SK-N-SH (cell line): ENCODE measurements at regions not wholly inside any gene's neighbourhood (a gene's known extent, or its start where the extent isn't known, plus 50 kb on each side); places are given as distances from the start of the nearest gene placed in this dataset.

Source experiments
- CTCF ChIA-PET: fragments of 300-600, 350-600 bp; formaldehyde crosslinking; extraction: SDS; loops from one replicate; lab custom pipeline; 2021; lab: Yijun Ruan, JAX
- POLR2A ChIA-PET: fragments of 350-600 bp; sonication (Branson Sonifier 250); formaldehyde crosslinking; extraction: SDS; loops from one replicate; lab custom pipeline; 2020; ENCODE audit warnings: antibody characterized with exemption, inconsistent platforms; lab: Yijun Ruan, JAX
- DNase-seq: peaks from one replicate; pipeline ENCODE4 v3.0.0; 2012
- H2AFZ ChIP-seq: fragments of 200-600 bp; sonication (generic); 2 replicates; pipeline ENCODE4 v1.8.1; 2016; ENCODE audit warnings: antibody characterized with exemption, mild to moderate bottlenecking, low read depth
- H3F3A ChIP-seq: fragments of 200-600 bp; sonication (generic); replicated peaks from 2 replicates; pipeline ENCODE3; 2016; ENCODE audit warnings: antibody characterized with exemption, mild to moderate bottlenecking; ENCODE audit not compliant: insufficient read depth
- H3K27ac ChIP-seq, 2 experiments: fragments of 200-500 bp in 1 of 2; fragments of 200-600 bp in 1 of 2; sonication (Bioruptor generic) in 1 of 2; sonication (generic), shearing (Covaris generic) in 1 of 2; 2 replicates each; pipeline versions ENCODE4 v1.5.1 to v1.6.1; 2014 to 2016; ENCODE audit warnings: low read depth in 2 of 2, inconsistent platforms in 1 of 2, low read length in 1 of 2, mild to moderate bottlenecking in 1 of 2, mixed read lengths in 1 of 2
- H3K27me3 ChIP-seq: fragments of 200-600 bp; sonication (generic), shearing (Covaris generic); 2 replicates; pipeline ENCODE4 v1.6.1; 2016; ENCODE audit warnings: mixed run types; ENCODE audit not compliant: insufficient read depth
- H3K36me3 ChIP-seq, 2 experiments: fragments of 200-500 bp in 1 of 2; fragments of 200-600 bp in 1 of 2; sonication (Bioruptor generic) in 1 of 2; sonication (generic) in 1 of 2; replicated peaks in 1 of 2; 2 replicates each; pipeline versions ENCODE3 to v1.5.1; 2014 to 2016; ENCODE audit warnings: low read length in 1 of 2, mild to moderate bottlenecking in 1 of 2; ENCODE audit not compliant: insufficient read depth in 2 of 2, control insufficient read depth in 1 of 2
- H3K4me1 ChIP-seq, 2 experiments: fragments of 200-500 bp in 1 of 2; fragments of 200-600 bp in 1 of 2; sonication (Bioruptor generic) in 1 of 2; sonication (generic), shearing (Covaris generic) in 1 of 2; 2 replicates each; pipeline versions ENCODE4 v1.5.1 to v1.6.1; 2014 to 2016; ENCODE audit warnings: low read depth in 1 of 2, low read length in 1 of 2, mixed run types in 1 of 2; ENCODE audit not compliant: insufficient read depth in 2 of 2, control insufficient read depth in 1 of 2
- H3K4me2 ChIP-seq: fragments of 200-600 bp; sonication (generic), shearing (Covaris generic); 2 replicates; pipeline ENCODE4 v1.6.1; 2017; ENCODE audit warnings: mixed run types
- H3K4me3 ChIP-seq, 2 experiments: fragments of 200-500 bp in 1 of 2; fragments of 200-600 bp in 1 of 2; sonication (Bioruptor generic) in 1 of 2; sonication (generic), shearing (Covaris generic) in 1 of 2; 2 replicates each; pipeline versions ENCODE4 v1.5.1 to v1.8.1; 2014 to 2016; ENCODE audit warnings: low read depth in 2 of 2, inconsistent platforms in 1 of 2, low read length in 1 of 2, mild to moderate bottlenecking in 1 of 2, mixed read lengths in 1 of 2, moderate library complexity in 1 of 2
- H3K79me2 ChIP-seq: fragments of 200-600 bp; sonication (generic); 2 replicates; pipeline ENCODE4 v1.8.1; 2017; ENCODE audit warnings: mild to moderate bottlenecking; ENCODE audit not compliant: insufficient read depth
- H3K9ac ChIP-seq: fragments of 200-600 bp; sonication (generic); 2 replicates; pipeline ENCODE4 v1.6.1; 2017; ENCODE audit warnings: mixed run types
- H3K9me2 ChIP-seq: fragments of 200-600 bp; sonication (generic); 2 replicates; pipeline ENCODE4 v1.6.1; 2017; ENCODE audit warnings: mixed run types
- H3K9me3 ChIP-seq: fragments of 200-600 bp; sonication (generic); 2 replicates; pipeline ENCODE4 v1.6.1; 2017; ENCODE audit warnings: mixed run types, mild to moderate bottlenecking, moderate library complexity
- H4K20me1 ChIP-seq: fragments of 200-600 bp; sonication (generic); 2 replicates; pipeline ENCODE4 v1.6.1; 2017; ENCODE audit warnings: mild to moderate bottlenecking, mixed run types; ENCODE audit not compliant: insufficient read depth
- CTCF ChIP-seq: fragments of 200-600 bp; sonication (generic); IDR thresholded peaks from 2 replicates; pipeline ENCODE4 v1.6.1; 2017; ENCODE audit warnings: antibody characterized with exemption, mild to moderate bottlenecking, moderate library complexity
- ELF1 ChIP-seq: IDR thresholded peaks from 2 replicates; pipeline ENCODE4 v1.4.0; 2012
- EP300 ChIP-seq, 2 experiments: IDR thresholded peaks; 2 replicates each; pipeline versions ENCODE4 v1.4.0 to v1.6.1; 2012; ENCODE audit warnings: borderline replicate concordance in 1 of 2, low read depth in 1 of 2, low read length in 1 of 2
- FOSL2 ChIP-seq: IDR thresholded peaks from 2 replicates; pipeline ENCODE4 v1.4.0; 2012; ENCODE audit warnings: low read depth, mild to moderate bottlenecking, moderate library complexity, borderline replicate concordance
- FOXM1 ChIP-seq: IDR thresholded peaks from 2 replicates; pipeline ENCODE4 v1.4.0; 2012; ENCODE audit warnings: low read depth, mild to moderate bottlenecking
- GABPA ChIP-seq: IDR thresholded peaks from 2 replicates; pipeline ENCODE4 v1.4.0; 2012; ENCODE audit warnings: low read depth, mild to moderate bottlenecking
- IRF3 ChIP-seq: fragments of 150-350 bp; IDR thresholded peaks from 2 replicates; pipeline ENCODE4 v1.6.1; 2016; ENCODE audit warnings: mild to moderate bottlenecking, low read depth, low read length
- JUND ChIP-seq: IDR thresholded peaks from 2 replicates; pipeline ENCODE4 v1.4.0; 2012
- MAX ChIP-seq: IDR thresholded peaks from 2 replicates; pipeline ENCODE4 v1.4.0; 2012; ENCODE audit warnings: low read depth
- NRF1 ChIP-seq: IDR thresholded peaks from 2 replicates; pipeline ENCODE4 v1.6.1; 2012; ENCODE audit warnings: low read depth, mild to moderate bottlenecking, low read length
- POLR2AphosphoS5 ChIP-seq: IDR thresholded peaks from 2 replicates; pipeline ENCODE4 v1.6.1; 2012; ENCODE audit warnings: low read depth, low read length
- RAD21 ChIP-seq: IDR thresholded peaks from 2 replicates; pipeline ENCODE4 v1.6.1; 2012; ENCODE audit warnings: mild to moderate bottlenecking, low read length
- REST ChIP-seq: IDR thresholded peaks from 2 replicates; pipeline ENCODE4 v1.6.1; 2012; ENCODE audit warnings: mild to moderate bottlenecking, low read depth, low read length, moderate library complexity
- RFX5 ChIP-seq: IDR thresholded peaks from 2 replicates; pipeline ENCODE4 v1.6.1; 2012; ENCODE audit warnings: mild to moderate bottlenecking, improper control_type of control experiment, low read length
- SIN3A ChIP-seq: IDR thresholded peaks from 2 replicates; pipeline ENCODE4 v1.6.1; 2012; ENCODE audit warnings: low read depth, mild to moderate bottlenecking, low read length, moderate library complexity, borderline replicate concordance
- SMC3 ChIP-seq: IDR thresholded peaks from 2 replicates; pipeline ENCODE4 v1.6.1; 2012; ENCODE audit warnings: low read depth, low read length, improper control_type of control experiment
- TAF1 ChIP-seq: IDR thresholded peaks from 2 replicates; pipeline ENCODE4 v1.6.1; 2012; ENCODE audit warnings: low read depth, mild to moderate bottlenecking, low read length, moderate library complexity, borderline replicate concordance
- TCF12 ChIP-seq: IDR thresholded peaks from 2 replicates; pipeline ENCODE4 v1.4.0; 2012
- YY1 ChIP-seq: IDR thresholded peaks from 2 replicates; pipeline ENCODE4 v1.4.0; 2012; ENCODE audit warnings: low read depth, mild to moderate bottlenecking
- ZBTB33 ChIP-seq: IDR thresholded peaks from 2 replicates; pipeline ENCODE4 v1.4.0; 2012; ENCODE audit warnings: low read depth, borderline replicate concordance
- WGBS: methylation state at CpG from one replicate; pipeline ENCODE4 v1.1.6; 2017; ENCODE audit warnings: low lambda C conversion rate; 5-methylcytosine and 5-hydroxymethylcytosine counted together
- TF ChIP-seq, protein P1 (sequence below): IDR thresholded peaks from 2 replicates; pipeline ENCODE4; 2012
- TF ChIP-seq, protein P2 (sequence below): IDR thresholded peaks from 2 replicates; pipeline ENCODE4 v1.4.0; 2012; ENCODE audit warnings: low read depth, borderline replicate concordance

GRCh38 chr10:37488792-37489657 is 363.6 kb downstream of the ANKRD30A start:
- Histone ChIP-seq H3K9me2 (no peaks in the 10 kb centered on the region), H3K79me2 (no peaks in the 10 kb centered on the region), H3K4me1 (no peaks in the 10 kb centered on the region), H3F3A (peaks cover 17% of the 10 kb centered on the region), H3K4me2 (peak overlapping the region; percentile 67), H3K27me3 (no peaks in the 10 kb centered on the region), H3K9ac (peak overlapping the region; percentile 32; the same call in 1 of the 2 replicates), H3K4me3 (0 out of 4 replicates have a peak overlapping the region, but pooled peaks of 1 of the 2 experiments have one; percentile 11), H3K36me3 (no peaks in the 10 kb centered on the region), H3K27ac (peak overlapping the region in 1 of 2 experiments; percentile 72; a peak in 2 of 4 replicates), H4K20me1 (no peaks in the 10 kb centered on the region), H3K9me3 (no peaks in the 10 kb centered on the region), H2AFZ (peak overlapping the region; percentile 59; the same call in 1 of the 2 replicates)
- no peak for DNase-seq
- ChIA-PET CTCF (interaction anchor here (0.6 to 1.2 kb wide), 2 partner anchors 18 to 29 kb away, joined by 3 read pairs; no protein-coding TSS in a partner anchor), POLR2A (no interaction called here)
- WGBS: 0% methylated on average over 10 of the region's 10 CpGs
- TF ChIP-seq, protein P1, sequence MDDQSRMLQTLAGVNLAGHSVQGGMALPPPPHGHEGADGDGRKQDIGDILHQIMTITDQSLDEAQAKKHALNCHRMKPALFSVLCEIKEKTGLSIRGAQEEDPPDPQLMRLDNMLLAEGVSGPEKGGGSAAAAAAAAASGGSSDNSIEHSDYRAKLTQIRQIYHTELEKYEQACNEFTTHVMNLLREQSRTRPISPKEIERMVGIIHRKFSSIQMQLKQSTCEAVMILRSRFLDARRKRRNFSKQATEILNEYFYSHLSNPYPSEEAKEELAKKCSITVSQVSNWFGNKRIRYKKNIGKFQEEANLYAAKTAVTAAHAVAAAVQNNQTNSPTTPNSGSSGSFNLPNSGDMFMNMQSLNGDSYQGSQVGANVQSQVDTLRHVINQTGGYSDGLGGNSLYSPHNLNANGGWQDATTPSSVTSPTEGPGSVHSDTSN: 0 out of 2 replicates have a peak, but pooled peaks have one; percentile 5
- TF ChIP-seq, protein P2, sequence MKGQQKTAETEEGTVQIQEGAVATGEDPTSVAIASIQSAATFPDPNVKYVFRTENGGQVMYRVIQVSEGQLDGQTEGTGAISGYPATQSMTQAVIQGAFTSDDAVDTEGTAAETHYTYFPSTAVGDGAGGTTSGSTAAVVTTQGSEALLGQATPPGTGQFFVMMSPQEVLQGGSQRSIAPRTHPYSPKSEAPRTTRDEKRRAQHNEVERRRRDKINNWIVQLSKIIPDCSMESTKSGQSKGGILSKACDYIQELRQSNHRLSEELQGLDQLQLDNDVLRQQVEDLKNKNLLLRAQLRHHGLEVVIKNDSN: no peak
- TF ChIP-seq REST (no peak), POLR2AphosphoS5 (no peak), MAX (no peak), TCF12 (peak; percentile 26; the same call in 1 of the 2 replicates), YY1 (no peak), NRF1 (no peak), RFX5 (no peak), ZBTB33 (no peak), JUND (0 out of 2 replicates have a peak, but pooled peaks have one; percentile 4), IRF3 (no peak), SMC3 (no peak), FOSL2 (no peak), FOXM1 (no peak), GABPA (no peak), RAD21 (no peak), ELF1 (no peak), EP300 (IDR thresholded peaks at IDR 0.05; ENCODE audit: borderline replicate concordance in 1 of 2, low read depth in 1 of 2, low read length in 1 of 2) (no peak), SIN3A (no peak), CTCF (peak; percentile 9; the same call in 1 of the 2 replicates), TAF1 (no peak)
